ENCODE measurements at regions not wholly inside any gene's neighbourhood (a gene's known extent, or its start where the extent isn't known, plus 50 kb on each side); places are given as distances from the start of the nearest gene placed in this dataset.
A peak's percentile ranks its signal among the peaks of the same experiment; 100 is the strongest.
"Not testable (repeated sequence)": the region's sequence is repeated elsewhere in the genome, so short reads cannot be mapped to it uniquely, and the experiment has no call there.

GRCh38 chr5:96198356-96199058 lies 234.5 kb downstream of the PCSK1 start:
- DNase-seq = no peak

- not testable (repeated sequence) for DNase-seq
Observed at GRCh38 chr5:96197767-96198166, 235.3 kb downstream of the PCSK1 start.

GRCh38 chr5:96197347-96197746 lies 235.7 kb upstream of the ELL2 start:
- no peak for DNase-seq

- no peak for DNase-seq
Observed at GRCh38 chr5:96196890-96197289, 235.2 kb upstream of the ELL2 start.

GRCh38 chr5:96196407-96196806 lies 234.8 kb upstream of the ELL2 start:
- DNase-seq = no peak

GRCh38 chr5:96195123-96195522 lies 233.5 kb upstream of the ELL2 start:
- no peak for DNase-seq

GRCh38 chr5:96194593-96194992 lies 232.9 kb upstream of the ELL2 start:
- no peak for DNase-seq

- DNase-seq = no peak
Observed at GRCh38 chr5:96193946-96194345, 232.3 kb upstream of the ELL2 start.

- DNase-seq = no peak
Observed at GRCh38 chr5:96189987-96190386, 228.3 kb upstream of the ELL2 start.

GRCh38 chr5:96189028-96189826 lies 227.6 kb upstream of the ELL2 start:
- no peak for DNase-seq

- no peak for DNase-seq
Observed at GRCh38 chr5:96187309-96188027, 225.8 kb upstream of the ELL2 start.

GRCh38 chr5:96184510-96184909 lies 222.9 kb upstream of the ELL2 start:
- DNase-seq = not testable (repeated sequence)

GRCh38 chr5:96180684-96181435 lies 219.2 kb upstream of the ELL2 start:
- DNase-seq = no peak

- peak; percentile 94 for DNase-seq
Observed at GRCh38 chr5:96177303-96177869, 215.7 kb upstream of the ELL2 start.

GRCh38 chr5:96176022-96176421 lies 214.4 kb upstream of the ELL2 start:
- no peak for DNase-seq

GRCh38 chr5:96175090-96175489 lies 213.4 kb upstream of the ELL2 start:
- peak; percentile 47 for DNase-seq

- DNase-seq = peak; percentile 27
Observed at GRCh38 chr5:96173366-96173765, 211.7 kb upstream of the ELL2 start.

- DNase-seq = peak; percentile 90
Observed at GRCh38 chr5:96172436-96172835, 210.8 kb upstream of the ELL2 start.

GRCh38 chr5:96171973-96172372 lies 210.3 kb upstream of the ELL2 start:
- not testable (repeated sequence) for DNase-seq

- not testable (repeated sequence) for DNase-seq
Observed at GRCh38 chr5:96170481-96171125, 209.0 kb upstream of the ELL2 start.

GRCh38 chr5:96168833-96169232 lies 207.2 kb upstream of the ELL2 start:
- not testable (repeated sequence) for DNase-seq

- DNase-seq = no peak
Observed at GRCh38 chr5:96159043-96159442, 197.4 kb upstream of the ELL2 start.

Data from HCEC 1CT (cell line).